ENCODE measurements at regions not wholly inside any gene's neighbourhood (a gene's known extent, or its start where the extent isn't known, plus 50 kb on each side); places are given as distances from the start of the nearest gene placed in this dataset.

DNA sequence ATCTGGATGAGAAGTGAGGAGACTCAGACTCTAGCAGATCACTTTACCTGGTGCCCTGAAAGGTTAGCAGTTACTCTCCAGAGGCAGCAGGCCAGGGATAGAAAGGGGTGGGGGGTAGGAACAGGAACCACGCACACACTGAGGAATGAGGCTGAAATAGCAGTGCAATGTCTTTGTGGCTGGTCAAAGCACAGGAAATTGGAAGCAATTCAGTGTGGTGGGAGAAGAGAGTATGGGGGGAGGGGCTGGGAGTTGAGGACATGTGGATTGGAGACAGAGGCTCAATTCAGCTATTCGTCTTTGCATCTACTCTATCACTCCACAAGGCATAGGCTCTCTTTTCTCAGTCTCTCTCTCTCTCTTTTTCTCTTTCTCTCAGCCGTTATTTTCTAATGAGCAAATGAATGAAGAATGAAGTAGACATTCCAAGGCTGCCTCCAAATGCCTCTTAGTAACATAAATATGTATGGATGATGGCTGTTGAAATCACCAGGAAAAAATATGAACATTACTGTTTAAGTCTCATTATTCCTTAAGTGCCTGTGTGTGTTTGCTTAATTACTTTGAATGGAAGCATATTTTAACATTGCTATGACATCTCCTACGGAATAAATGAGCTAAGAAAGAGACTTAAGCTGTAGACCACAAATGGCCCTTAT, 979.4 kb downstream of the TSN start:
- TF ChIP-seq, protein P1, sequence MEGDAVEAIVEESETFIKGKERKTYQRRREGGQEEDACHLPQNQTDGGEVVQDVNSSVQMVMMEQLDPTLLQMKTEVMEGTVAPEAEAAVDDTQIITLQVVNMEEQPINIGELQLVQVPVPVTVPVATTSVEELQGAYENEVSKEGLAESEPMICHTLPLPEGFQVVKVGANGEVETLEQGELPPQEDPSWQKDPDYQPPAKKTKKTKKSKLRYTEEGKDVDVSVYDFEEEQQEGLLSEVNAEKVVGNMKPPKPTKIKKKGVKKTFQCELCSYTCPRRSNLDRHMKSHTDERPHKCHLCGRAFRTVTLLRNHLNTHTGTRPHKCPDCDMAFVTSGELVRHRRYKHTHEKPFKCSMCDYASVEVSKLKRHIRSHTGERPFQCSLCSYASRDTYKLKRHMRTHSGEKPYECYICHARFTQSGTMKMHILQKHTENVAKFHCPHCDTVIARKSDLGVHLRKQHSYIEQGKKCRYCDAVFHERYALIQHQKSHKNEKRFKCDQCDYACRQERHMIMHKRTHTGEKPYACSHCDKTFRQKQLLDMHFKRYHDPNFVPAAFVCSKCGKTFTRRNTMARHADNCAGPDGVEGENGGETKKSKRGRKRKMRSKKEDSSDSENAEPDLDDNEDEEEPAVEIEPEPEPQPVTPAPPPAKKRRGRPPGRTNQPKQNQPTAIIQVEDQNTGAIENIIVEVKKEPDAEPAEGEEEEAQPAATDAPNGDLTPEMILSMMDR (IDR thresholded peaks at IDR 0.05; ENCODE audit: insufficient read depth, low read depth, low read length): no peak
- no peak for TF ChIP-seq EZH2 (IDR thresholded peaks at IDR 0.05; ENCODE audit: insufficient read depth, low read length)
